SK-MEL-5 (cell line): ENCODE measurements at regions not wholly inside any gene's neighbourhood (a gene's known extent, or its start where the extent isn't known, plus 50 kb on each side); places are given as distances from the start of the nearest gene placed in this dataset.
"Not testable (repeated sequence)": the region's sequence is repeated elsewhere in the genome, so short reads cannot be mapped to it uniquely, and the experiment has no call there.

Experiments used
- DNase-seq: peaks from one replicate; pipeline ENCODE4 v3.0.0-alpha.2; 2016; ENCODE audit warnings: low read depth, low spot score
- in situ Hi-C: cut with HindIII; loops from 2 replicates; pipeline ENCODE4 v1.10.0; 2016; ENCODE audit warnings: low sequenced_read_pairs, high pct_unique_total_duplicates, low pct_unique_long_range_greater_than_20kb
- small RNA-seq, 2 experiments: library from RNA; depleted of rRNA; stranded (forward); fragments of <200 nt; gene quantifications; one replicate each; pipeline ENCODE3, GENCODE V24; 2014

GRCh38 chr10:27312854-27313253, 72.3 kb upstream of the ACBD5 start:
- no peak for DNase-seq
- in situ Hi-C loops = no loop called here

GRCh38 chr10:27311809-27312208, 71.2 kb upstream of the ACBD5 start:
- in situ Hi-C loops, DNase-seq: not testable (repeated sequence)

GRCh38 chr10:27298522-27298850, 57.9 kb upstream of the ACBD5 start:
- in situ Hi-C loops = not testable (repeated sequence)

GRCh38 chr10:27297844-27298521, 57.4 kb upstream of the ACBD5 start:
- in situ Hi-C loops = no loop called here
- DNase-seq = no peak

More at GRCh38 chr10:27298522-27298850, 57.9 kb upstream of the ACBD5 start:
- not testable (repeated sequence) for DNase-seq

GRCh38 chr10:27296285-27296684, 55.7 kb upstream of the ACBD5 start:
- in situ Hi-C loops, DNase-seq: not testable (repeated sequence)

- in situ Hi-C loops, DNase-seq: not testable (repeated sequence)
Observed at GRCh38 chr10:27291253-27291895, 50.8 kb upstream of the ACBD5 start.

Small RNA genes in the stretch of these regions (small RNA-seq; reads per million reads assigned to genes)
- gene RNU6-452P (0 reads per million in 2 experiments), gene RNU6-666P (0 reads per million in 2 experiments), gene TRIAP1P1 (0 to 0.29 reads per million in 2 experiments)
